ENCODE measurements at regions not wholly inside any gene's neighbourhood (a gene's known extent, or its start where the extent isn't known, plus 50 kb on each side); places are given as distances from the start of the nearest gene placed in this dataset.

GRCh38 chr16:48838349-48838748 lies 228.4 kb upstream of the N4BP1 start:
- TF ChIP-seq POLR2A (IDR thresholded peaks at IDR 0.05; ENCODE audit: low read depth): no peak
- no peak for TF ChIP-seq CTCF (IDR thresholded peaks at IDR 0.05)
